IMR-90 (cell line): ENCODE measurements at regions not wholly inside any gene's neighbourhood (a gene's known extent, or its start where the extent isn't known, plus 50 kb on each side); places are given as distances from the start of the nearest gene placed in this dataset.

Source experiments
- ATAC-seq: fragments of 200-7000 bp; cut with Tn5 transposase; 2 replicates; pipeline ENCODE4 v1.9.1; 2020; ENCODE audit warnings: low read depth, mild to moderate bottlenecking, moderate library complexity
- BruUV-seq: library from RNA; stranded (reverse); fragments of 400-500 nt; replicated peaks from 2 replicates; lab custom pipeline; 2021; lab: Mats Ljungman, UMichigan
- CTCF ChIA-PET: fragments of 300-600 bp; formaldehyde crosslinking; extraction: SDS; loops from one replicate; lab custom pipeline; 2021; ENCODE audit warnings: antibody characterized with exemption; lab: Yijun Ruan, JAX
- POLR2A ChIA-PET: fragments of 300-600 bp; sonication (Branson Sonifier 250); formaldehyde crosslinking; loops from one replicate; lab custom pipeline; 2022; ENCODE audit warnings: antibody characterized with exemption; ENCODE audit not compliant: unreplicated experiment; lab: Charles Lee
- DNase-seq: peaks from one replicate; pipeline ENCODE4 v3.0.0; 2013
- H2AFZ ChIP-seq: replicated peaks from 2 replicates; pipeline ENCODE3; 2013; ENCODE audit warnings: low read length, mild to moderate bottlenecking; ENCODE audit not compliant: poor library complexity
- H2AK5ac ChIP-seq: 2 replicates; pipeline ENCODE4 v1.6.1; 2013; ENCODE audit warnings: low read depth, low read length, inconsistent platforms
- H2AK9ac ChIP-seq: replicated peaks from 2 replicates; pipeline ENCODE3; 2013; ENCODE audit warnings: mild to moderate bottlenecking, low read depth, low read length, moderate library complexity; ENCODE audit not compliant: poor library complexity
- H2BK120ac ChIP-seq: 2 replicates; pipeline ENCODE4 v1.6.1; 2013; ENCODE audit warnings: low read depth, low read length, inconsistent platforms
- H2BK15ac ChIP-seq: 3 replicates; pipeline ENCODE4 v1.6.1; 2013; ENCODE audit warnings: low read depth, low read length, inconsistent platforms
- H2BK20ac ChIP-seq: 2 replicates; pipeline ENCODE4 v1.6.1; 2013; ENCODE audit warnings: low read depth, mild to moderate bottlenecking, inconsistent platforms, low read length, moderate library complexity
- H2BK5ac ChIP-seq: 2 replicates; pipeline ENCODE4 v1.6.1; 2013; ENCODE audit warnings: mild to moderate bottlenecking, low read depth, low read length, inconsistent platforms; ENCODE audit not compliant: poor library complexity, severe bottlenecking
- H3K14ac ChIP-seq: replicated peaks from 2 replicates; pipeline ENCODE4 v1.6.1; 2013; ENCODE audit warnings: low read depth, low read length, inconsistent platforms
- H3K18ac ChIP-seq: 2 replicates; pipeline ENCODE4 v1.6.1; 2013; ENCODE audit warnings: low read depth, low read length, control low read depth
- H3K23ac ChIP-seq: 2 replicates; pipeline ENCODE4 v1.6.1; 2013; ENCODE audit warnings: low read depth, low read length, inconsistent platforms
- H3K27ac ChIP-seq: 2 replicates; pipeline ENCODE4 v1.5.1; 2013; ENCODE audit warnings: mild to moderate bottlenecking, control low read depth, low read length; ENCODE audit not compliant: insufficient read depth
- H3K27me3 ChIP-seq: 2 replicates; pipeline ENCODE4 v1.6.1; 2013; ENCODE audit warnings: low read length; ENCODE audit not compliant: control insufficient read depth, insufficient read depth
- H3K36me3 ChIP-seq: 2 replicates; pipeline ENCODE4 v1.6.1; 2013; ENCODE audit warnings: low read length, mixed read lengths; ENCODE audit not compliant: control insufficient read depth, insufficient read depth
- H3K4ac ChIP-seq: 2 replicates; pipeline ENCODE4 v1.6.1; 2013; ENCODE audit warnings: low read depth, low read length, inconsistent platforms
- H3K4me1 ChIP-seq: 2 replicates; pipeline ENCODE4 v1.6.1; 2013; ENCODE audit warnings: low read length, mixed read lengths; ENCODE audit not compliant: control insufficient read depth, insufficient read depth
- H3K4me2 ChIP-seq: 2 replicates; pipeline ENCODE4 v1.6.1; 2013; ENCODE audit warnings: low read depth, mild to moderate bottlenecking, control low read depth, low read length, moderate library complexity
- H3K4me3 ChIP-seq: 2 replicates; pipeline ENCODE4 v1.5.1; 2013; ENCODE audit warnings: low read depth, mild to moderate bottlenecking, control low read depth, low read length, moderate library complexity; ENCODE audit not compliant: insufficient read depth
- H3K56ac ChIP-seq: 2 replicates; pipeline ENCODE4 v1.6.1; 2013; ENCODE audit warnings: low read length, inconsistent platforms; ENCODE audit not compliant: insufficient read depth; ENCODE audit errors: extremely low read depth
- H3K79me1 ChIP-seq, 2 experiments: 2 replicates each; pipeline ENCODE4 v1.6.1; 2013; ENCODE audit warnings: low read length in 2 of 2, inconsistent platforms in 1 of 2, low read depth in 1 of 2
- H3K9ac ChIP-seq: 2 replicates; pipeline ENCODE4 v1.6.1; 2013; ENCODE audit warnings: low read depth, low read length, control low read depth
- H3K9me1 ChIP-seq: 2 replicates; pipeline ENCODE4 v1.6.1; 2013; ENCODE audit warnings: low read length, inconsistent platforms; ENCODE audit not compliant: insufficient read depth
- H3K9me3 ChIP-seq: 2 replicates; pipeline ENCODE4 v1.6.1; 2013; ENCODE audit warnings: low read length; ENCODE audit not compliant: control insufficient read depth, insufficient read depth
- H4K20me1 ChIP-seq: 2 replicates; pipeline ENCODE4 v1.6.1; 2013; ENCODE audit warnings: low read length, inconsistent platforms; ENCODE audit not compliant: insufficient read depth
- H4K5ac ChIP-seq: 2 replicates; pipeline ENCODE4 v1.6.1; 2013; ENCODE audit warnings: mild to moderate bottlenecking, low read depth, low read length, control low read depth
- H4K8ac ChIP-seq, 2 experiments: 2 replicates each; pipeline ENCODE4 v1.6.1; 2013; ENCODE audit warnings: low read depth in 2 of 2, low read length in 2 of 2, control low read depth in 1 of 2, inconsistent platforms in 1 of 2
- H4K91ac ChIP-seq: 2 replicates; pipeline ENCODE4 v1.6.1; 2013; ENCODE audit warnings: low read depth, low read length, inconsistent platforms; ENCODE audit not compliant: insufficient read depth
- BHLHE40 ChIP-seq: fragments of 150-350 bp; IDR thresholded peaks from 2 replicates; pipeline ENCODE4 v1.6.1; 2016; ENCODE audit warnings: mild to moderate bottlenecking, low read depth, low read length
- CEBPB ChIP-seq: IDR thresholded peaks from 2 replicates; pipeline ENCODE4 v1.6.1; 2012; ENCODE audit warnings: low read depth, low read length, improper control_type of control experiment
- CHD1 ChIP-seq: IDR thresholded peaks from 2 replicates; pipeline ENCODE4 v1.6.1; 2012; ENCODE audit warnings: low read depth, low read length, improper control_type of control experiment
- FOS ChIP-seq: fragments of 150-350 bp; IDR thresholded peaks from 2 replicates; pipeline ENCODE4 v1.6.1; 2016; ENCODE audit warnings: low read depth, low read length
- MAFK ChIP-seq: IDR thresholded peaks from 2 replicates; pipeline ENCODE4 v1.6.1; 2012; ENCODE audit warnings: low read depth, low read length, improper control_type of control experiment
- MXI1 ChIP-seq: IDR thresholded peaks from 2 replicates; pipeline ENCODE4 v1.6.1; 2012; ENCODE audit warnings: low read depth, mild to moderate bottlenecking, low read length, moderate library complexity, borderline replicate concordance
- NFE2L2 ChIP-seq: fragments of 150-350 bp; IDR thresholded peaks from 2 replicates; pipeline ENCODE4 v1.6.1; 2016; ENCODE audit warnings: low read depth, mild to moderate bottlenecking, low read length
- POLR2A ChIP-seq: IDR thresholded peaks from 2 replicates; pipeline ENCODE4 v1.6.1; 2012; ENCODE audit warnings: mild to moderate bottlenecking, low read depth, low read length
- RAD21 ChIP-seq: IDR thresholded peaks from 2 replicates; pipeline ENCODE4 v1.6.1; 2012; ENCODE audit warnings: low read length, improper control_type of control experiment
- RFX5 ChIP-seq: IDR thresholded peaks from 2 replicates; pipeline ENCODE4 v1.8.0; 2012; ENCODE audit warnings: low read depth, mild to moderate bottlenecking, low read length, moderate library complexity
- SMC3 ChIP-seq: fragments of 150-350 bp; IDR thresholded peaks from 2 replicates; pipeline ENCODE4 v1.6.1; 2016; ENCODE audit warnings: low read depth, mild to moderate bottlenecking, antibody characterized with exemption, low read length, moderate library complexity
- WGBS, 2 experiments: methylation state at CpG; one replicate each; pipeline versions ENCODE4 v1.1.5 to v1.1.7; 2013; ENCODE audit warnings: missing lambda C conversion rate in 2 of 2; ENCODE audit not compliant: insufficient read length in 1 of 2; ENCODE audit errors: extremely low coverage in 2 of 2; 5-methylcytosine and 5-hydroxymethylcytosine counted together
- dilution Hi-C: fragments of 300-500 bp; cut with HindIII; formaldehyde crosslinking; loops from one replicate; pipeline ENCODE4 v1.14.3; 2018; ENCODE audit warnings: low sequenced_read_pairs; ENCODE audit not compliant: unreplicated experiment
- in situ Hi-C: fragments of 300-500 bp; cut with MboI; formaldehyde crosslinking; loops from 3 replicates; pipeline ENCODE4 v1.14.3; 2019; ENCODE audit warnings: low sequenced_read_pairs, inconsistent platforms, mixed read lengths
- intact Hi-C: fragments of 100-400 bp; cut with micrococcal nuclease; formaldehyde crosslinking; loops from 2 replicates; pipeline ENCODE4 v1.10.0; 2022
- TF ChIP-seq, protein P1 (sequence below): fragments of 150-350 bp; IDR thresholded peaks from 2 replicates; pipeline ENCODE4 v1.6.1; 2016; ENCODE audit warnings: low read depth, mild to moderate bottlenecking, low read length, moderate library complexity, borderline replicate concordance
- TF ChIP-seq, protein P2 (sequence below): conservative IDR thresholded peaks from 2 replicates; pipeline ENCODE4 v1.5.1; 2012; ENCODE audit warnings: mild to moderate bottlenecking, low read depth, low read length, improper control_type of control experiment
- TF ChIP-seq, protein P3 (sequence below): fragments of 150-350 bp; IDR thresholded peaks from 2 replicates; pipeline ENCODE4 v1.6.1; 2017; ENCODE audit warnings: mild to moderate bottlenecking, antibody characterized with exemption, low read length, low read depth

DNA sequence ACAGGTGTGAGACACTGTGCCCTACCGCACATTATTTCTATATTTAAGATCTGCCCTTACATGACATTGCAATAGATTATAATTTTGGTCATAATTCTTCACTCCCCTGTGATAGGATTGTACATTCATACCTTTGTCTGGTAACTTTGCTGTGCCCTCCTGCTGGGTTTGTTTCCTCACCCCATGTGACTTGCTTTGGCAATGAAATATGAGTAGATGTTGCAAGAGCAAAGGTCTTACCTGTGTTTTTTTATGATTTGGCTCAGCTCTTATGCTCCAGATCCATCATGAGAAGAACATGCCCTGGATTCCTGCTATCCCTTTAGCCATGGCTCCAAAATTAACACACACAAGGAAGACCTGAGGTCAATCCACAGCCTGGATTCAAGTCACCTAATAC, 137.7 kb upstream of the EOMES start:
- Histone ChIP-seq H3K14ac (no peak overlapping the region), H3K23ac (no peak overlapping the region), H3K4me1 (no peaks in the 10 kb centered on the region), H2AFZ (no peak overlapping the region), H3K4ac (no peak overlapping the region), H3K18ac (no peak overlapping the region), H2BK20ac (no peak overlapping the region), H4K20me1 (no peaks in the 10 kb centered on the region), H2AK5ac (no peak overlapping the region), H2BK15ac (no peak overlapping the region), H3K27ac (no peak overlapping the region), H2BK5ac (no peak overlapping the region), H3K36me3 (no peaks in the 10 kb centered on the region), H3K9me1 (no peaks in the 10 kb centered on the region), H2BK120ac (no peak overlapping the region), H4K5ac (no peak overlapping the region), H3K4me2 (no peak overlapping the region), H3K4me3 (no peak overlapping the region), H3K9ac (no peak overlapping the region), H4K8ac (no peak overlapping the region), H3K56ac (no peak overlapping the region), H3K27me3 (no peaks in the 10 kb centered on the region), H4K91ac (no peak overlapping the region), H3K9me3 (no peaks in the 10 kb centered on the region), H3K79me1 (no peaks in the 10 kb centered on the region), H2AK9ac (no peak overlapping the region)
- intact Hi-C loops (no loop called here), in situ Hi-C loops (no loop called here), dilution Hi-C loops (no loop called here)
- DNase-seq (no peak), ATAC-seq (no peak)
- no peak for TF ChIP-seq BHLHE40
- no peak for TF ChIP-seq MAFK
- TF ChIP-seq, protein P1, sequence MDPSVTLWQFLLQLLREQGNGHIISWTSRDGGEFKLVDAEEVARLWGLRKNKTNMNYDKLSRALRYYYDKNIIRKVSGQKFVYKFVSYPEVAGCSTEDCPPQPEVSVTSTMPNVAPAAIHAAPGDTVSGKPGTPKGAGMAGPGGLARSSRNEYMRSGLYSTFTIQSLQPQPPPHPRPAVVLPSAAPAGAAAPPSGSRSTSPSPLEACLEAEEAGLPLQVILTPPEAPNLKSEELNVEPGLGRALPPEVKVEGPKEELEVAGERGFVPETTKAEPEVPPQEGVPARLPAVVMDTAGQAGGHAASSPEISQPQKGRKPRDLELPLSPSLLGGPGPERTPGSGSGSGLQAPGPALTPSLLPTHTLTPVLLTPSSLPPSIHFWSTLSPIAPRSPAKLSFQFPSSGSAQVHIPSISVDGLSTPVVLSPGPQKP: no peak
- no peak for TF ChIP-seq POLR2A
- no peak for TF ChIP-seq SMC3
- no peak for TF ChIP-seq FOS
- TF ChIP-seq CEBPB: no peak
- TF ChIP-seq RFX5: no peak
- no peak for TF ChIP-seq MXI1
- TF ChIP-seq, protein P2, sequence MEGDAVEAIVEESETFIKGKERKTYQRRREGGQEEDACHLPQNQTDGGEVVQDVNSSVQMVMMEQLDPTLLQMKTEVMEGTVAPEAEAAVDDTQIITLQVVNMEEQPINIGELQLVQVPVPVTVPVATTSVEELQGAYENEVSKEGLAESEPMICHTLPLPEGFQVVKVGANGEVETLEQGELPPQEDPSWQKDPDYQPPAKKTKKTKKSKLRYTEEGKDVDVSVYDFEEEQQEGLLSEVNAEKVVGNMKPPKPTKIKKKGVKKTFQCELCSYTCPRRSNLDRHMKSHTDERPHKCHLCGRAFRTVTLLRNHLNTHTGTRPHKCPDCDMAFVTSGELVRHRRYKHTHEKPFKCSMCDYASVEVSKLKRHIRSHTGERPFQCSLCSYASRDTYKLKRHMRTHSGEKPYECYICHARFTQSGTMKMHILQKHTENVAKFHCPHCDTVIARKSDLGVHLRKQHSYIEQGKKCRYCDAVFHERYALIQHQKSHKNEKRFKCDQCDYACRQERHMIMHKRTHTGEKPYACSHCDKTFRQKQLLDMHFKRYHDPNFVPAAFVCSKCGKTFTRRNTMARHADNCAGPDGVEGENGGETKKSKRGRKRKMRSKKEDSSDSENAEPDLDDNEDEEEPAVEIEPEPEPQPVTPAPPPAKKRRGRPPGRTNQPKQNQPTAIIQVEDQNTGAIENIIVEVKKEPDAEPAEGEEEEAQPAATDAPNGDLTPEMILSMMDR: no peak
- no peak for TF ChIP-seq CHD1
- TF ChIP-seq, protein P3, sequence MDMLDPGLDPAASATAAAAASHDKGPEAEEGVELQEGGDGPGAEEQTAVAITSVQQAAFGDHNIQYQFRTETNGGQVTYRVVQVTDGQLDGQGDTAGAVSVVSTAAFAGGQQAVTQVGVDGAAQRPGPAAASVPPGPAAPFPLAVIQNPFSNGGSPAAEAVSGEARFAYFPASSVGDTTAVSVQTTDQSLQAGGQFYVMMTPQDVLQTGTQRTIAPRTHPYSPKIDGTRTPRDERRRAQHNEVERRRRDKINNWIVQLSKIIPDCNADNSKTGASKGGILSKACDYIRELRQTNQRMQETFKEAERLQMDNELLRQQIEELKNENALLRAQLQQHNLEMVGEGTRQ: no peak
- no peak for TF ChIP-seq RAD21
- no peak for TF ChIP-seq NFE2L2
- ChIA-PET POLR2A (no interaction called here), CTCF (no interaction called here)
- WGBS, 2 experiments: no CpG with 5 or more reads among the region's 1 CpG
- BruUV-seq: no TSS peak
